ENCODE measurements at regions not wholly inside any gene's neighbourhood (a gene's known extent, or its start where the extent isn't known, plus 50 kb on each side); places are given as distances from the start of the nearest gene placed in this dataset.
"Not testable (repeated sequence)": the region's sequence is repeated elsewhere in the genome, so short reads cannot be mapped to it uniquely, and the experiment has no call there.

DNA sequence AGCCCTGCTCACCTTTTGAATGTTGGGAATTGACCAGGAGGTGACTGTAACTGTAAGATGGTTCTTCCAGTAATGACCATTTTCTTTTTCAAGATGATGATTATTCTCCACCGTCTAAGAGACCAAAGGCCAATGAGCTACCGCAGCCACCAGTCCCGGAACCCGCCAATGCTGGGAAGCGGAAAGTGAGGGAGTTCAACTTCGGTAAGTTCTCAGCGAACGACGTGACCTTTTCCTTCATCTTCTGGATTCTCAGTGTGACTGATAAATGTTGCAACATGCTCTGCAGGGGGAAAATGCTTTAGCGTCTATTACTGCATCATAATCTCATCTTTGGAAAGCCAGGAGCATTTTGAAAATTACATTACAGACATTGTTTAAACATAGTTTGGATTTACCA lies 89.5 kb upstream of the SPDYE9 start:
- not testable (repeated sequence) for DNase-seq (ENCODE audit: low spot score)

DNA sequence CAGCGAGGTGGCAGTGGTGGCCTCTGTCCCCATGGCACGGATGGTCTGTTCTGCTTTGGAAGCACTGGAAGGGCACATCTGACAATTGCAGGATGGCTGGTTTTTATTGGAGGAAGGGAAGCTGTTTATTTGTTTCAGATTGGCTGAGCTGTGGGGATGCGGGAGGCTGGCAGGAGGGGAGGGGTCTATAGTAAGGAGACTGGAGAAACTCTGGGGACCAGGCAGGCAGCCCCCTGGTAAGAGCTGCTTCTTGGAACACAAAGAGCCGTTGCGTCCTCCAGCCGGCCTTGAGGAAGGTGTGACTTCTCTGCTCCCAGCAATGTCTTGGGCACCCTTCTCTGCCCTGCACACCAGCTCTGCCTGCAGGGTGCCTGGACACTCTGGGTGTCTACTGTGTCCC lies 85.1 kb upstream of the SPDYE9 start:
- DNase-seq (ENCODE audit: low spot score), result not testable (repeated sequence)

DNA sequence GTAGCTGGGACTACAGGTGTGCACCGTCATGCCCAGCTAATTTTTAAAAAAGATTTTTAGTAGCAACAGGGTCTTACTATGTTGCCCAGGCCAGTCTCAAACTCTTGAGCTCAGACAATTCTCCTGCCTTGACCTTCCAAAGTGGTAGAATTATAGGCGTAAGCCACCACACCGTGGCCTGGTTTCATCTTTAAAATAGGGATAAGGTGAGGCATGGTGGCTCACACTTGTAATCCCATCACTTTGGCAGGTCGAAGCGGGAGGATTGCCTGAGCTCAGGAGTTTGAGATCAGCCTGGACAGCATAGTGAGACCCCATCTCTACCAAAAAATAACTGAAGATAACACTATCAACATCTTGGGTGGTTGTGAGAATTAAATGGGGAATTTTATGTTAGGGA lies 84.6 kb upstream of the SPDYE9 start:
- not testable (repeated sequence) for DNase-seq (ENCODE audit: low spot score)

DNA sequence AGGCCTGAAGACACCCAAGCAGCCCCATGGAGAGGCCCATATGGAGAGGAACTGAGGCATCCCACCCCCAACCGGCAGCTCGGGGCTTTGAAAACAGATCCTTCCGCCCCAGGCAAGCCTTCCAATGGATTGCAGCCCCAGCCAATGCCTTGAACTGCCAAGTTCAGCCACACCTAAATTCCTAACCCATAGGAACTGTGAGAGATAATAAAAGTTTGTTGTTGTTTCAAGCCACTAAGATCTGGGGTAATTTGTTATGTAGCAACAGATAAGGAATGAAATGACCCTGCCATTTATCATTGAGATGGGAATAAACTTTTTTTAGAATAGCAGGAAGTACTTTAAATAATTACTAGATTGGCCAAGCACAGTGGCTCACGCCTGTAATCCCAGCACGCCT lies 80.3 kb upstream of the SPDYE9 start:
- DNase-seq (ENCODE audit: low spot score), result not testable (repeated sequence)

DNA sequence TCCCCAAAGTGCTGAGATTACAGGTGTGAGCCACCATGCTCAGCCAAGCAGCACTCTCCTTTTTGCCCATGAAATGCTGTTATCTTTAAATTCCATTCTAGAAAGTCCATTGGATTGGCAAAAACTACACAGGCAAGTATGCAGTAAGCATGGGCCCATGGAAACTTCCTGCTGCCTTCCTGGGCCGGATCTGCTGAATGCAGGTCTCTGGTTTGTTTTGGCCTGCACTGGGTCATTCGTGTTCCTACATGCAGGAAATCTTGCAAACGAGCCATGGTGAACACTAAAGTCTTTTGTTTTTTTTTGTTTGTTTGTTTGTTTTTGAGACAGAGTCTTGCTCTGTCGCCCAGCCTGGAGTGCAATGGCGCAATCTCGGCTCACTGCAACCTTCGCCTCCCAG lies 76.8 kb upstream of the SPDYE9 start:
- not testable (repeated sequence) for DNase-seq (ENCODE audit: low spot score)

DNA sequence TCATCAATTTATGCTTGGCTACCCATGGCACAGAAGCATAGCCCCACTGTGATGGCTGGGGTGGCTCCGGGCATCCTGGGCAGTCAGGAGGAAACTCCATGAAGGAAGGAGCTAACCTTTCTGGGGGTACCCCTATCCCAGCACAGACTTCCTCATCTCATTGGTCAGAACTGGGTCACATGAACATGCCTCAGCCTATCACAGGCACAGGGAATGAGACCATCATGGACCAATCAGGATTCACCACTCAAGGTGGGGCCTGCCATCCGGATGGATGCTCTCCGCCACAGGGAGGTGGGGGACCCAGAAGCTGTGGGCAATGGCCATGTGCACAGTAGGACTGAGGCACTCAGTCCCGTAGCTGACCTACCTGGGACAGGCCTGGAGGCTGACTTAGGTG lies 75.9 kb upstream of the SPDYE9 start:
- DNase-seq (ENCODE audit: low spot score), result not testable (repeated sequence)

DNA sequence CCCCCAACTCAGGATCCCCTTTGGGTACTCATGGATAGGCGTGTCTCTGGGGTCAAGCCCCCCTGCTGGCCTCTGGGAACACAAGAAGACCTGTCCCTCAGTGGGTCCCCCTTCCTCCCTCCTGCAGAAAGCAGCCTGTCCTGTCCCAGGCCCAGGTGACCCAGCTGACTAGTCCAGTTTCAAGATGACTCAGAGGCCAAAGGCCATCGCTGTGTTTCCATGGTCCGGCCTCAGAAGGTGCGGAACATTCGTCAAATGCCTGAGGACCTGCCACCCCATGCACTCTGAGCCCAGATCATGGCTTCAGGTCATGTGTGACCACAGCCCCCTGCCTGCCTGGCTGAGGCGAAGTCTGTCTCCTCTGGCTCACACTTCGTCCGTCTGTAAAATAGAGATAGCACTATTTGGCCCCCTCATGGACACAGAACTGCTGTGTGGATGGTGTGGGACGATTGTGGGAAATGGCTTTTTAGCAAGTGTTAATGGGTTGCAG lies 71.4 kb upstream of the SPDYE9 start:
- DNase-seq (ENCODE audit: low spot score), result not testable (repeated sequence)

DNA sequence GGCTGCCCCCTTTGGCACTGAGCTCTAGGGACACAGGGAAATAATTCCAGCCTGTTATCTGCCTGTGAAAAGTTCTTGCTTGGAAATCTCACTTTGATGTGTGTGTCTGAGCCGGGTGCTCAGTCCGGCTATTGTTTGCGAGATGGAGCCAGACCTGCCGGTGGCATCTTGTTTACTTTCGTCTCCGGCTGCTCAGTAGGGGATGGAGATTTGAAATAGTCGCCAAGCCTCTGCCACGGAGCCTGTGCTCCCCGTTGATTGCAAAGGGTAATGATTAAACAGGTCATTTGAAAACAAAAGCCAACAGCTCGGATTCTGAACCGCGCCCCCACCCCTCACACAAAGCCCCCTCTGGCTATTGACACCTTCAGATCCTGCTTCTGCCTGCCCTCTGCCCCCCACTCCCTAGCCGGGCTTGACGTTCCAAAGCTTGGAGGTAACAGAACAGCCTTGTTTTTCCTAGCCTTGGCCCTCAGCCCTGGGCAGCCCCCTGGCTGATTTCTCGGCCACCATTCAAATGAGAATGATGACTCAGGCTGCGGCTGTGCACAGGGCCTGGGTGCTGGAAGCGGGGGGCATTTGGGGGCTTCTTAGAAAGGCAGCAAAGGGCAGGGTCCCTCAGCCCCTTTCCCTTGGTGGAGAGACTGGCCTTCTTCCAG lies 70.8 kb upstream of the SPDYE9 start:
- not testable (repeated sequence) for DNase-seq (ENCODE audit: low spot score)

DNA sequence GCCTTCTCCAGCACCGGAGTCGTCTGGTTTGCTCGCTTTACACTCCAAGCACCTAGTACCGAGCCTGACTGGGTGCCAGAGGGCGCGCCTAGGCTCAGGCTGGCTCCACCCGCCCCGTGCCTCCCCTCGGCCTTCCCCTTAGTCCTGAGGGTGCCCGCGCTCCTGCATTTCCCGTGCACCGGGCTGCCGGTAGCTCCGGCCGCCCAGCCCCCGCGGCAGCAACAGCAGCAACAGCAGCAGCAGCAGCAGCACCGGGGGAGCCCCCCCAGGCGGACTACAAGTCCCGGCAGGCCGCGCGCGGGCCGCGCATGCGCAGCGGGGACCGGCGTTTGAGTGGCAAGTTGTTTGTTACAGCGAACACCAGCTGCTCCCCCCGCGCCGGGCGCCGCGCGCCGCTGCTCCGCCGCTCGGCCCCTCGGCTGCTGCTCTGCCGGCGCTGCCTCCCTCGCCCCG lies 68.8 kb upstream of the SPDYE9 start:
- DNase-seq (ENCODE audit: low spot score), result peak; percentile 43

DNA sequence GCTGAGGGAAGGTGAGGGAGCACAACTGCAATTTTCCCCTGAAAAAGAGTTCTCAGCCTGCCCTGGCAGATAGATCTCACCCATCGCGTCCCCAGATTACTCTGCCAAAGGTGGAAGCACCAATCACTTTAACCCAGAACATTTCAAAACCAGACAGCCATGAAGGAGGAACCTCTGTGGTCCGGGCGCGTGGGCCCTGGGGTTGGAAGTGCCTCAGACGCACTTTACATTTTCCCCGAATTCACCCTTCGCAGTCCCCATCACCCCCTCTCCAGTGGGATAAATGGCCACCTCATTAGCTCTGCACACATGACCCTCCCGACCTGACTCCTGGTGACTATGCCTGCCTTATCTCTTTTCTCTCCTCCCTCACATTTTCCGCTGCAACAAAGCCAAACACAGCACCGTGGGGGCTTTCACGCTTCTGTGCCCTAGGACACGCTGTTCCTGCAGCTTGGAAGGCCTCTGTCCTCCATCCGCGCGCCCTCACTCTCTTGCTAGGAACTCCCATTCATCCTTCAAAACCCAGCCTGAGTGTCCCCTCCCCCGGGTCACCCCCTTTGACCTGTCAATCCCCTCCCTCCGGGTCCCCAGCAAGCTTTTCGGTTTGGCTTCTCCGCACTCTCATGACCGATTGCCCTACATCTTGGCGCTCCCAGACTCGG lies 68.2 kb upstream of the SPDYE9 start:
- not testable (repeated sequence) for DNase-seq (ENCODE audit: low spot score)

DNA sequence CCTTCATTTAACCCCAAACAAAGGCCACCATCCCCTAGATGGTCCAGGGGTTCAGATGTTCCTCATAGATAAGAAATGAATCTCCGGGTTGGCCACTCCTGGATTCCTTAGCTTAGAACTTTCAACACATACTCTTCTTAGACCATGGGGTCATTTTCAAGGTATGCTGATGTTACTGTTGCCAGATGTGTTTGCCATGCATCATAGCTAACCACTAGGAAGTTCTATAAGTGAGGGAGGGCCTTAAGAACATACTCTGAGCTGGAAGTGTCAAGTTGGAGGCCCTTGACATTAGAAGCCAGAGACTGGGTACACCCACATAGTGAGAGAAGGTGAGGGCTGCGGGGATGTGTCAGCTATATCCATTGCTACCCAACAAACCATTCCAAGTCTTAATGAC lies 62.7 kb upstream of the SPDYE9 start:
- not testable (repeated sequence) for DNase-seq (ENCODE audit: low spot score)

DNA sequence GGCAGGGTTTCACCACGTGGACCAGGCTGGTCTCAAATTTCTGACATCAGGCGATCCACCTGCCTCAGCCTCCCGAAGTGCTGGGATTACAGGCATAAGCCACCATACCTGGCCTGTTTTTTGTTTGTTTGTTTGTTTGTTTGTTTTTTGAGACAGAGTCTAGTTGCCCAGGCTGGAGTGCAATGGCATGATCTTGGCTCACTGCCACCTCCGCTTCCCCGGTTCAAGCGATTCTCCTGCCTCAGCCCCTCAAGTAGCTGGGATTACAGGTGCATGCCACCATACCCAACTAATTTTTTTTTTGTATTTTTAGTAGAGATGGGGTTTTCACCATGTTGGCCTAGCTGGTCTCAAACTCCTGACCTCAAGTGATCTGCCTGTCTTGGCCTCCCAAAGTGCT lies 61.8 kb upstream of the SPDYE9 start:
- DNase-seq (ENCODE audit: low spot score), result not testable (repeated sequence)

DNA sequence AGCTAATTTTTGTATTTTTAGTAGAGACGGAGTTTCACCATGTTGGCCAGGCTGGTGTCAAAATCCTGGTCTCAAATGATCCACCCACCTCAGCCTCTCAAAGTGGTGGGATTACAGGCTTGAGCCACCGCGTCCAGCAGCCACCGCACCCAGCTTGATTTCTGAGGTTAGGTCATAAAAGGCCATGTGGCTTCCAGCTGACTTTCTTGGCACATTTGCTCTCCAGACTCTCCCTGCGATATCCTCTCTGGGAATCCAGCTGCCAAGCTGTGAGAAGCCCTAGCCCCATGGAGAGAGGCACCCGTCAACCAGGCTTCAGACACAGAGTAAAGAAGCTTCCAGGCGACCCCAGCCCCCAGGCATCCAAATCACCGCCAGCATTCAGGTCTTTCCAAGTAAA lies 58.2 kb upstream of the SPDYE9 start:
- not testable (repeated sequence) for DNase-seq (ENCODE audit: low spot score)

DNA sequence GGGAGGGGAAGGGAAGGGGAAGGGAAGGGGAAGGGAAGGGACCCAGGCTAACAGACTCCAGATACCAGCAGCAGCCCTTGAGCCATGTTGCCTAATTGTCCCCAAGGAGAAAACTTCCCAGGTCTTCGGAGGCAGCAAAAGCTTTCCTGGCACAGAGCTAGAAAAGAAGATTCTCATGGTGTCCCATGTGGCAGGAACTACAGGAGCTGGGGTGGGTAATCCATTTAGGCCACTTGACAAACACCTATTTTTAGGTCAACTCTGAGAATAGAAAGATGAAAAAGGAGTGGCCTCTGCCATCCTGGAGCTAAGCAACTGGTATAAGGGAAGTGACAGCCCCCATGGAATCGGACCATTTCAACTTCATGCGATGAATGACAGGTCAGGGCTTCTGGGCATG lies 52.1 kb upstream of the SPDYE9 start:
- not testable (repeated sequence) for DNase-seq (ENCODE audit: low spot score)
